ENCODE measurements at regions not wholly inside any gene's neighbourhood (a gene's known extent, or its start where the extent isn't known, plus 50 kb on each side); places are given as distances from the start of the nearest gene placed in this dataset.

GRCh38 chr1:23636009-23636408 lies 55.6 kb upstream of the RPL11 start:
- Mint-ChIP-seq H3K9me3 (no peaks in the 10 kb centered on the region), H3K27ac (peak overlapping the region; percentile 65), H3K4me1 (peaks cover 49% of the 10 kb centered on the region), H3K27me3 (ENCODE audit: insufficient read depth, low read depth) (peaks cover 20% of the 10 kb centered on the region), H3K36me3 (no peaks in the 10 kb centered on the region), H3K4me3 (peak overlapping the region; percentile 38)
- Histone ChIP-seq H2AFZ (replicated peaks) (no peak overlapping the region), H3K79me2 (ENCODE audit: low read depth) (no peaks in the 10 kb centered on the region), H3K27ac (no peak overlapping the region), H3F3A (ENCODE audit: low read depth) (peaks cover 6% of the 10 kb centered on the region), H3K9me3 (ENCODE audit: low read depth) (no peaks in the 10 kb centered on the region), H3K36me3 (no peaks in the 10 kb centered on the region), H3K4me1 (peaks cover 12% of the 10 kb centered on the region), H4K20me1 (ENCODE audit: low read depth) (no peaks in the 10 kb centered on the region), H3K9ac (no peak overlapping the region), H3K4me2 (no peak overlapping the region), H3K4me3 (no peak overlapping the region), H3K27me3 (no peaks in the 10 kb centered on the region)
- no peak for TF ChIP-seq EZH2 (IDR thresholded peaks at IDR 0.05)
- no peak for TF ChIP-seq EZH2phosphoT487 (IDR thresholded peaks at IDR 0.05)
- no peak for TF ChIP-seq CTCF (IDR thresholded peaks at IDR 0.05)
- DNase-seq (ENCODE audit: low spot score): no peak

GRCh38 chr1:23634840-23635651 lies 56.6 kb upstream of the RPL11 start:
- Histone ChIP-seq H4K20me1 (ENCODE audit: low read depth) (no peaks in the 10 kb centered on the region), H2AFZ (replicated peaks) (peak overlapping the region; percentile 9), H3K36me3 (no peaks in the 10 kb centered on the region), H3K27me3 (no peaks in the 10 kb centered on the region), H3K4me1 (peaks cover 12% of the 10 kb centered on the region), H3F3A (ENCODE audit: low read depth) (peaks cover 6% of the 10 kb centered on the region), H3K9ac (no peak overlapping the region), H3K27ac (no peak overlapping the region), H3K9me3 (ENCODE audit: low read depth) (no peaks in the 10 kb centered on the region), H3K4me2 (peak overlapping the region; percentile 40), H3K79me2 (ENCODE audit: low read depth) (no peaks in the 10 kb centered on the region), H3K4me3 (no peak overlapping the region)
- TF ChIP-seq EZH2phosphoT487 (IDR thresholded peaks at IDR 0.05) (no peak), CTCF (IDR thresholded peaks at IDR 0.05) (peak; percentile 83)
- Mint-ChIP-seq H3K36me3 (no peaks in the 10 kb centered on the region), H3K4me1 (peaks cover 49% of the 10 kb centered on the region), H3K27ac (peak overlapping the region; percentile 42), H3K9me3 (no peaks in the 10 kb centered on the region), H3K27me3 (ENCODE audit: insufficient read depth, low read depth) (peaks cover 22% of the 10 kb centered on the region), H3K4me3 (peak overlapping the region; percentile 44)
- DNase-seq (ENCODE audit: low spot score): peak; percentile 68

DNA sequence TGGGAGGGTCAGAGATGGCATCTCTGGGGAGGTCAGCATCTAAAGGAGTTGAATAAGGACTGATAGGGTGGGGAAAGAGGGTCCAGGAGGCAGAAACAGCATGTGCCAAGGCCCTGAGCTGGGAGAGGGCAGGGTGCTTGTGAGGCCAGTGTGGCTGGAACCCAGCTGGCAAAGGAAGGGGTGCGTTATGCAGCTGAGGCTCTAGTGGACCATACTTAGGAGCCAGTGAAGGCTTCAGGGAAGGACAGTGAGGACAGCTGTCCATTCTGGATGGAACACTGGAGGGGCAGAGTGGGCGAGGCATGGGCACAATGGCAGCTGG lies 57.1 kb upstream of the RPL11 start:
- Mint-ChIP-seq H3K9me3 (no peaks in the 10 kb centered on the region), H3K27me3 (ENCODE audit: insufficient read depth, low read depth) (peaks cover 21% of the 10 kb centered on the region), H3K4me1 (peaks cover 48% of the 10 kb centered on the region), H3K27ac (peak overlapping the region; percentile 64), H3K4me3 (peak overlapping the region; percentile 28), H3K36me3 (no peaks in the 10 kb centered on the region)
- Histone ChIP-seq H3K27me3 (no peaks in the 10 kb centered on the region), H3K9ac (no peak overlapping the region), H3K4me1 (peaks cover 12% of the 10 kb centered on the region), H4K20me1 (ENCODE audit: low read depth) (no peaks in the 10 kb centered on the region), H2AFZ (replicated peaks) (peak overlapping the region; percentile 9), H3K4me2 (no peak overlapping the region), H3K9me3 (ENCODE audit: low read depth) (no peaks in the 10 kb centered on the region), H3K4me3 (no peak overlapping the region), H3K79me2 (ENCODE audit: low read depth) (no peaks in the 10 kb centered on the region), H3F3A (ENCODE audit: low read depth) (peaks cover 6% of the 10 kb centered on the region), H3K27ac (no peak overlapping the region), H3K36me3 (no peaks in the 10 kb centered on the region)
- no peak for DNase-seq (ENCODE audit: low spot score)
- TF ChIP-seq CTCF (IDR thresholded peaks at IDR 0.05): no peak
- TF ChIP-seq EZH2 (IDR thresholded peaks at IDR 0.05): no peak
- no peak for TF ChIP-seq EZH2phosphoT487 (IDR thresholded peaks at IDR 0.05)

Measured in neural progenitor cell (in vitro differentiated cells).